HG02852 (cell line): ENCODE measurements at regions not wholly inside any gene's neighbourhood (a gene's known extent, or its start where the extent isn't known, plus 50 kb on each side); places are given as distances from the start of the nearest gene placed in this dataset.

Experiments used
- ATAC-seq: cut with Tn5 transposase; IDR thresholded peaks from one replicate; pipeline ENCODE4 v1.9.1; 2021; ENCODE audit warnings: mild to moderate bottlenecking, moderate library complexity; ENCODE audit not compliant: unreplicated experiment

DNA sequence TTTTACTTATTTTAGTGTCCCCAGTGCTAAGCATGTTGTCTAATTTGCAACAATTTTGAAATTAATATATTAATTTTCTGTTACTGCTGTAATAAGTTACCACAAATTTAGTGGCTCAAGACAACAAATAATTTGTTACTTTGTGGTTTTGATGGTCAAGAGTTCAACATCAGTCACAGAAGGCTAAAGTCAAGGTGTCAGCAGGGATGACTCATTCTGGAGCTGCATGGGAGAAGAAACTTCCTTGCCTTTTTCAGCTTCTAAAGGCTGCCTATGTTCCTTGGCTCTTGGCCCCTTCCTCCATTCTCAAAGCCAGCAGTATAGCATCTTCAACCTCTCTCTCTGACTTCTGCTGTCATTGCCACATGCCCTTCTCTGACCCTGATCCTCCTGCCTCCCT lies 271.8 kb downstream of the HLX start:
- no peak for ATAC-seq

DNA sequence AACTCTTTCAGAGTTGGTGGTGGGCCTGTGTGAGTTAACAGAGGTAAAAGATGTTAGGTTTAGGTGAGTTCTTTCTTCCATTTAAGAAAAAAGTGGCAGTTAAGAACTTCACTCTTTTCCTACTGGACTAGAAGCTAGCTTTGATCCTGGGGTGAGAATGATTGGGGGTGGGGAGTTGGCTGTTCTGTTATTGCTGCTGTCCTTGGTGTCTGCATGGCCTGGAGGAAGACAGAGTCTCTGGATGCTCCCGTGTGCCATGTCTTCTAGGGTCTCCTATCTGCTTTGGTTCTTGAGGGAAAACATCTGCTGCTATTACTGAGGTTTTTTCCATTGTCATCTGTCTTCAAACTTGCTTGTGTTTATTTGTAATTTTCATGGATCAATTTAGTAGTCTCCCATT lies 275.7 kb downstream of the HLX start:
- ATAC-seq = no peak

DNA sequence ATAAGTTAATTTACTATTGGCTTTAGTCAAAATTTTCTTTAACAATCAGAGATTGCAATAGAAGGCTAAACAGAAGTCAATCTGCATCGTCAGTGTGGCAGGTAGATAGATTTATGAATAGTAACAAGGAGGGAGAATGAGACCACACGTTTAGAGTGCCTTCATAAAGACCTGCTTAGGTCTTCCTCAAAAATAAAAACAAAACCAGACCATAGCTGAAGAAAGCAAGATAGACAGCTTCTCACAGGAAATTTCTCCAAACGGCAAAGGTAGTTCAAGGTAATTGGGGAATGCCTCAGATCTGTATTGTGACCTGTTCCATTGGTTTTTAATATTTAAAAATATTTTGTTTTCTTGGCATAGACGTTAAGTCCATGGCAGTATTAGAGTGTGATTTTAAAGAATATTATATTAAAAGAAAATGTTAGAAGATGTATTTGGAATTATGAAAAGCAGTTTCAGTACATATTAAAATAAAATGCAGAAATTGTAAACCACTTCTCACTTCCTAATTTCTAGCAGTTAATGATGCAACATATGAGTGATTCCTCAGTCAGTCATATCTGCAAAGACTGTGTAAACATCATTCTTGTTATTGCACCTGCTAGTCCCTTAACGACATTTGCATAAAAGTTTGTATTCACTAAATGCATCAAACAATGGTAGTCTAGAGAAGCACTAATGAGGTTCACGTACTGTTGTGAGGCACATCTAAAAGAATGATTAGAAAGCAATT lies 278.0 kb downstream of the HLX start:
- ATAC-seq = peak; percentile 89

DNA sequence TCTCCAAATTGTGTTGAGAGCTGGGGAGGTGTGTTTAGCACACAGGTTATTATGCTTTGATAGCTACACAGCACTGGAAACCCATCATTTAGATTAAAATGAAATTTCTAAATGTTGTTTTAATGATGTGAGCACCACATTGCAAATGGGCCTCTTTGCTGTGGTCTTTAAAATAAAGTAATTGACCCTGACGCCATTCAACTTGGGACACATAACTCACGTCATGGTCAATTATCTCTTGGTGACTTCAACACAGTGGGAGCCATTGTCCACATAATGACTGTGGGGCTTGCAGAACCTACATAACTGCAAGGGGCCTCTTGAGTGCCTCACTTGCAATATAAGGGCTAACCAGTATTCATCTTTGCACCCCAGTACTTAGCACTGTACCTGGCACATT lies 280.4 kb downstream of the HLX start:
- no peak for ATAC-seq

DNA sequence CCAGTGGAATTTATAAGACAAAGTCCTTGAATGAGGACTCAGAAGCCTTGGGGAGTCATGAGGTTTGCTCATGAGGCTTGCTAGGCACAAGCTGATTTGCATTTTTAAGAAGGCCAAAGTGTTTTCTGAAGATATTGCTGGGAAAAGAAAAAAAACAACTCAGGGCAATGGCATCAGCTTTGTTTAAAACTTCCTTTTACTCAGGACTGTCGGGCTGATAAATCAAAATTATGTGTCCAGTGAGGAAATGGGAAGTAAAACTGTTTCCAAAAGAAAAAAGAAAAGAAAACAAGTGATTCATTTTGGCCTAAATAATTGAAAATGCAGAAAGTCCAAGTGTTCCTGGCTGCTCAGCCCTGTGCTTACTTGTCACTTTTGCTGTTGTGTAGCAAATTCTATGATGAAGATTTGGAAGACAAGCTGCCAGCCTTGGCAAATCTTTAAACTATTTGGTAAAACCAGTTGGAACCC lies 282.4 kb downstream of the HLX start:
- no peak for ATAC-seq

DNA sequence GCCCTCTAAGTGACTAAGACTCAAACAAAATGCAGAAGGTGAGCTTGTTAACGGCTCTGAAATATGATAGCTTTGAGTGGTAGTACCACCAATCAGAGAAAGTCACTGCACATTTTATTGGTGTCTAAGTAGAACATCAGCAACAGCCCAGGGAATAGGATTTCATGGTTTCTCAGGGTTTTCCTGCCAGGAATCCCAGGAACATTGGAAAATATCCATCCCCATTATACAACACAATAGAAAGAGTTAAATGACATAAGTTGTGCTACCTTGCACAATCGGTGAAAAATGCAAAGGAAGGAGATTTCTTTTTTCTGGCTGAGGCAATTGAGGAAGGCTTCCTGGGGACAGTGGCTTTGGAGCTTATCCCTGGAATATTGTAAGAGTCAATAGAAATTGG lies 283.1 kb downstream of the HLX start:
- no peak for ATAC-seq

GRCh38 chr1:221162939-221163338 lies 283.7 kb downstream of the HLX start:
- ATAC-seq = no peak

GRCh38 chr1:221164029-221164428 lies 284.8 kb downstream of the HLX start:
- ATAC-seq = no peak

- ATAC-seq = no peak
Measured at GRCh38 chr1:221164951-221165838, 286.0 kb downstream of the HLX start.

DNA sequence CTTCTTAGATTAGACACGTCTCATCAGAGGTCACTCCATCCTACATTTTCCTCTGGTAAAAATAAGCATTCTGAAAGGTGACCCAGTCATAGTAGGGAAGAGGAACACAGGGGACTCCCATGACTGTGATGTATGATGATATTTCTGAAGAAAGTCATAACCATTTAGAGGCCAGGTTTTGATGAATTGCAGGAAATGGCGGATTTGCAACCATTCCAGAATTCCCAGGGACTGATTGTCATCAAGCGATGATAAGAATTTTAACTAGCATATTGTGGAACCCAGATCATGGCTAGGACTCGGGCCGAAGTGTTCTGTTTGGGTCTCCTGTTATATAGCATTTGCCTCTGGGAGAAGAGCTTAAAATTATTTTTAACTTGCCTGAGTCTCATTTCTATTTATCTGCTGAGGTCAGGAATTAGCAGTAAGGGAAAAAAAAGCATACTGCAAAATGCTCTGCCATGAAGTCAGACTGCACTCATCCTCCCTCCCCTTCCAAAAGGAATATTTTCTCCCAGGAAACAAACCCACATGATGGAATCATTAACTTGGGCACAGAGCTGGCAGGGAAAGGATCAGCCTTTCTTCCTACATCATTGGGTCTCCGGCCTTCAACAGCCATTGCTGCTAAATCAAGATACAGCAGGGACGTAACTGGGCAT lies 286.7 kb downstream of the HLX start:
- no peak for ATAC-seq

GRCh38 chr1:221166559-221167318 lies 287.5 kb downstream of the HLX start:
- peak; percentile 90 for ATAC-seq

- ATAC-seq = no peak
Measured at GRCh38 chr1:221169447-221169889, 290.2 kb downstream of the HLX start.

DNA sequence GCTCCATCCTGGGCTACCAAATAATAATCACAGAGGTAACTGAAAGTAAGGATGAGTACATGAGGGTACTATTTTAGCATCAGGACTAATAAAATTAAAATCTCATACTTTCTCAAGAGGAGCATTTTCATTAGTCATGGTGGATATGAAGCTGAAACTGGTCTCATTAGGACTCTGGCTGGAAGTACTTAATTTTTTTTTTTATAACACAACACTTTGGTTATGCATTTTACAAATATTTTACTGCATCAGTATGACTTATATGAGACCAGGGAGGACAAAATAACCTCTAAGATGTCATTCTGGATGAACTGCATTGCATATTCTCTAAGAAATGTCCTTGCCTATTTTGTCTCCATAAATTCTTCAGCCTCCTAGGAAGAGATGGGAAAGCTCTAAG lies 290.9 kb downstream of the HLX start:
- no peak for ATAC-seq

DNA sequence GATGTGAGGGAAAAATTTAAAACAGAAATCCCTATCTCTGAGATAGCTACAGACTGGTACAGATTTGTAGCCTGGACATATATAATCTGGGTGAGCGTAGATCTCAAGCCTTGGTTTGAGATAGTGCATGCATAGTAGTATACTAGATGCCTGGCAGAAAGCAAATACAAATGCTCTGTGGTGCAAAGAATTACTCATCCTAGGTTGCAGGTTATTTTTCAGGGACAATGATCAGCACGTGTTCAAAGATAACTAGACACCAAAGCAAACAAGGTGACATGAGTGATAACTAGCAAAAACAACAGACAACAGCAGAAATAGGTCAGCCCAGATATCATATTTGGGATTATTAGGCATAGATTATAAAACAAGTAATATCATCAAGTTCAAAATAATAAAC lies 292.5 kb downstream of the HLX start:
- ATAC-seq = no peak

GRCh38 chr1:221172841-221173240 lies 293.6 kb downstream of the HLX start:
- ATAC-seq = no peak

DNA sequence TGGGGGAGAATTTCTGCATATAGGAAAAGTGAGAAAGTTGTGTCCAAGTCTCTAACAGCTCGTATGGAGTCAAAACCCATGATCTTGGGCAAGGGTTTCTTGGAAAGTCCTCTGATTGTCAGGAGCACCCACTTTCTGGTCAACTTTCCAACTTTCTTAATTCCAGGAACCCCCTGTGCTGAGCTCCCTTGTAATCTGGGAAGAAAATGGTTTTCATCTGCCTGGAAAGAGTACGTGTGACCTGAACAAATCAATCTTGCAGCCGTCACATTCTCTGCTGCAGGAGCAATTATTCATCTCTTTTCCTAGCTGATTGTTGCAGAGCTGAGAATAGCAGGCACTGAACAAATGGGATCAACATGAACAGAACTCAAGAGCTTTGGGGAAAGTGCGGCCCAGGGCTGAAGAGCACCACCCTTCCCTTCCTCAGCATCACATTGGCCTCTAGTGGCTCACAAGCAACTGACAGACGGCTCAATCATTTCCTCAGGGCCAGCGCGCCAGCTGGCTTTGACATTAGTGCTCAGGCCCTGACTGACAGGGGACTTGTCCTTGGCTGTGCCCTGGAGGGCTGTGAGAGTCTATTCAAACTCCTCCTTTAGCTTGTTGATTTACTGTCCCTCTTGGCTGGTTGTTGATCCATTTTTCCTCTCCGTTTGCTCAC lies 295.2 kb downstream of the HLX start:
- no peak for ATAC-seq

GRCh38 chr1:221175249-221175648 lies 296.0 kb downstream of the HLX start:
- ATAC-seq = no peak

GRCh38 chr1:221180704-221181368 lies 301.6 kb downstream of the HLX start:
- ATAC-seq = no peak

- no peak for ATAC-seq
Measured at GRCh38 chr1:221182791-221183533, 303.7 kb downstream of the HLX start.
